Smooth muscle cell of the brain vasculature (primary cell): ENCODE measurements at regions not wholly inside any gene's neighbourhood (a gene's known extent, or its start where the extent isn't known, plus 50 kb on each side); places are given as distances from the start of the nearest gene placed in this dataset.
"Not testable (repeated sequence)": the region's sequence is repeated elsewhere in the genome, so short reads cannot be mapped to it uniquely, and the experiment has no call there.

Experiments
- DNase-seq: peaks from one replicate; pipeline ENCODE4 v3.0.0-alpha.2; 2012; ENCODE audit warnings: low read depth, low spot score

- no peak for DNase-seq
Observed at GRCh38 chr3:27559381-27559780, 75.2 kb upstream of the SLC4A7 start.

GRCh38 chr3:27557411-27557810, 73.2 kb upstream of the SLC4A7 start:
- DNase-seq, result no peak

GRCh38 chr3:27556887-27557286, 72.7 kb upstream of the SLC4A7 start:
- no peak for DNase-seq

- DNase-seq, result no peak
Observed at GRCh38 chr3:27554706-27555105, 70.5 kb upstream of the SLC4A7 start.

- no peak for DNase-seq
Observed at GRCh38 chr3:27553886-27554540, 69.8 kb upstream of the SLC4A7 start.

GRCh38 chr3:27552708-27553107, 68.5 kb upstream of the SLC4A7 start:
- not testable (repeated sequence) for DNase-seq

- not testable (repeated sequence) for DNase-seq
Observed at GRCh38 chr3:27551413-27551812, 67.2 kb upstream of the SLC4A7 start.

GRCh38 chr3:27545061-27545460, 60.9 kb upstream of the SLC4A7 start:
- DNase-seq, result no peak

- no peak for DNase-seq
Observed at GRCh38 chr3:27544372-27544865, 60.2 kb upstream of the SLC4A7 start.

GRCh38 chr3:27542476-27542875, 58.3 kb upstream of the SLC4A7 start:
- no peak for DNase-seq

- no peak for DNase-seq
Observed at GRCh38 chr3:27540231-27540630, 56.0 kb upstream of the SLC4A7 start.

GRCh38 chr3:27536491-27536890, 52.3 kb upstream of the SLC4A7 start:
- DNase-seq, result no peak

GRCh38 chr3:27535809-27536392, 51.7 kb upstream of the SLC4A7 start:
- DNase-seq, result no peak

GRCh38 chr3:27533718-27534573, 49.8 kb upstream of the SLC4A7 start:
- DNase-seq, result peak; percentile 96
